ENCODE measurements at regions not wholly inside any gene's neighbourhood (a gene's known extent, or its start where the extent isn't known, plus 50 kb on each side); places are given as distances from the start of the nearest gene placed in this dataset.

GRCh38 chr2:180660207-180660606 lies 320.2 kb upstream of the UBE2E3 start:
- TF ChIP-seq CTCF (conservative IDR thresholded peaks at IDR 0.05; ENCODE audit: low read depth, low read length): no peak
- no peak for TF ChIP-seq EZH2phosphoT487 (IDR thresholded peaks at IDR 0.05; ENCODE audit: borderline replicate concordance, low read length)
- no peak for TF ChIP-seq EZH2 (IDR thresholded peaks at IDR 0.05; ENCODE audit: low read length, unreplicated experiment)
